ENCODE measurements at regions not wholly inside any gene's neighbourhood (a gene's known extent, or its start where the extent isn't known, plus 50 kb on each side); places are given as distances from the start of the nearest gene placed in this dataset.

DNA sequence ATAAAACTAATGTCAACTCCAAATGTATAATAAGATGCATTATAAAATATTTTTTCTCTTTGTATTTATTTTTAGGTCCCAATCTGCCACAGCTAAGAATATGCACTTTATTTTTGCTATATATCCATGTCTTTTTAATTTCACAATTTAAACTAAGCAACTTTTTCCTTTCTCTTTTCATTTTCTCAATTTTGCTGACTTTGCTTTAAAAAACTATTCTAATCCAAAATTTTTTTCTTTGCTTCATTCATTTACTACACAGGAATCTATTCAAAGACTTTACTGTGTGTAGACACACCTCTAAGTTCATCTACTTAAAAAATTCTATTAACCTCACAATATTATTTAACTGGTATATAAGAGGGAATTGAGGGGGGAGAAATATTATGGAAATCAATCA, 201.9 kb downstream of the ADGRA3 start:
- DNase-seq: no peak
- Histone ChIP-seq H3K4me3 (ENCODE audit: low read depth, low read length) (no peak overlapping the region), H3K27me3 (ENCODE audit: insufficient read depth, low read depth, severe bottlenecking) (peaks cover 2% of the 10 kb centered on the region), H3K36me3 (no peaks in the 10 kb centered on the region), H3K9me3 (ENCODE audit: severe bottlenecking) (peaks cover 3% of the 10 kb centered on the region), H3K27ac (no peak overlapping the region)
- TF ChIP-seq, protein P1, sequence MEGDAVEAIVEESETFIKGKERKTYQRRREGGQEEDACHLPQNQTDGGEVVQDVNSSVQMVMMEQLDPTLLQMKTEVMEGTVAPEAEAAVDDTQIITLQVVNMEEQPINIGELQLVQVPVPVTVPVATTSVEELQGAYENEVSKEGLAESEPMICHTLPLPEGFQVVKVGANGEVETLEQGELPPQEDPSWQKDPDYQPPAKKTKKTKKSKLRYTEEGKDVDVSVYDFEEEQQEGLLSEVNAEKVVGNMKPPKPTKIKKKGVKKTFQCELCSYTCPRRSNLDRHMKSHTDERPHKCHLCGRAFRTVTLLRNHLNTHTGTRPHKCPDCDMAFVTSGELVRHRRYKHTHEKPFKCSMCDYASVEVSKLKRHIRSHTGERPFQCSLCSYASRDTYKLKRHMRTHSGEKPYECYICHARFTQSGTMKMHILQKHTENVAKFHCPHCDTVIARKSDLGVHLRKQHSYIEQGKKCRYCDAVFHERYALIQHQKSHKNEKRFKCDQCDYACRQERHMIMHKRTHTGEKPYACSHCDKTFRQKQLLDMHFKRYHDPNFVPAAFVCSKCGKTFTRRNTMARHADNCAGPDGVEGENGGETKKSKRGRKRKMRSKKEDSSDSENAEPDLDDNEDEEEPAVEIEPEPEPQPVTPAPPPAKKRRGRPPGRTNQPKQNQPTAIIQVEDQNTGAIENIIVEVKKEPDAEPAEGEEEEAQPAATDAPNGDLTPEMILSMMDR (IDR thresholded peaks at IDR 0.05; ENCODE audit: low read depth, low read length): no peak

DNA sequence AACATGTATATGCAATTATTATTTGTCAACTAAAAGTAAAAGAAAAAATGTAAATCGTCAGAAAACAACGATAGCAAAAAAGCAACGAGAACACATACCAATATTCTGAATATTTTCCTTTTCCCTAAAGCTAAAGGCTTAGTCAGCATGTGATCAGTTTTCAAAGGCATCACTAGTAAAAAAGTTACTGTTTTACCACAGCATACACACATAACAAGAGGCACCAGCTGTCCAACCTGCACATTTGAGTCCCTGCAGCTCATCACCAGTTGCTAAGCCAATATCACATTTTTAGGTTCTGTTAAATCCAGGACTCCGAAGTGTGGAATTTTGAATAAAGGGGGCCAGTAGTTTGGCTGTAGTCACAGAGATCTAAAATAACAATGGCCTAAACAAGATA, 203.8 kb downstream of the ADGRA3 start:
- Histone ChIP-seq H3K4me3 (ENCODE audit: low read depth, low read length) (no peak overlapping the region), H3K36me3 (no peaks in the 10 kb centered on the region), H3K27me3 (ENCODE audit: insufficient read depth, low read depth, severe bottlenecking) (peaks cover 2% of the 10 kb centered on the region), H3K9me3 (ENCODE audit: severe bottlenecking) (peaks cover 7% of the 10 kb centered on the region), H3K27ac (no peak overlapping the region)
- TF ChIP-seq, protein P1 (IDR thresholded peaks at IDR 0.05; ENCODE audit: low read depth, low read length): no peak
- no peak for DNase-seq

DNA sequence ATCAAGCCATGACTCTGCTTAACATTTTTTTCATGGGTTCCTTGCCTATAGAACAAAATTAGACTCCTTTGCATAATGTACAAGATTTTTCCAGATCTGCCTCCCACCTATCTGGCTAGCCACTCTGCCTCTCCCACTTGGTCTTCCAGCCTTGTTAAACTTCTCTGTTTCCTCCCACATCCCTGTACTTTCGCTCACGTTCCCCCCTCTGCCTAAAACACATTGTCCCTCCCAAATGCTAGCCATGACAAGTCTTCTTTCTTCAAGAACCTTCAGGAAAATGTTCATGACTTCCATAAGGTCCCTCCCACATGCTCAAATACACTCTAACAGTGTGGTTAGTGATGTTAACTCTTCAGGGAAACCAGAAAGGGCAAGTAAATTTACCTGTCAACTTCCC, 214.6 kb downstream of the ADGRA3 start:
- TF ChIP-seq, protein P1 (IDR thresholded peaks at IDR 0.05; ENCODE audit: low read depth, low read length): no peak
- no peaks in the 10 kb centered on the region for H3K36me3 ChIP-seq
- no peak overlapping the region for H3K27ac ChIP-seq
- no peak for DNase-seq
- no peak overlapping the region for H3K4me3 ChIP-seq (ENCODE audit: low read depth, low read length)
- no peaks in the 10 kb centered on the region for H3K27me3 ChIP-seq (ENCODE audit: insufficient read depth, low read depth, severe bottlenecking)
- peaks cover 13% of the 10 kb centered on the region for H3K9me3 ChIP-seq (ENCODE audit: severe bottlenecking)

DNA sequence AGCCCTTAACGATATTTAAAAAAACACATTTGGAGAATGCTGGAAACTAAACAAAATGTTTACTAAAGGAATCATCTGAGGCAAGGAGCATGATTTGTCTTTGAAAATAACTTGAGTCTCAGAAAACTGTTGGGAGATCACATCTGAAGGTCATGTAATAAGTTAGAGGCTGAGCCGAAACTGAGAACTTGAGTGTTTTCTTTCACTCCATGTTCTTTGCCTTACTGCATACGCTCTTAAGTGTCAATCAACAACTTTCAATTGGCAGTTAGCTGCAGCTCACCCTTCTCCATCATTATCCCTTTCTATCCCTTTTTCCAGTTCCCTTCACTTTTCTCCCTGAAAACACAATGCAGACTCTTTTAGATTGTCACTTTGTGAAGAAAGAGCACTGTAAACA, 216.2 kb downstream of the ADGRA3 start:
- H3K27me3 ChIP-seq (ENCODE audit: insufficient read depth, low read depth, severe bottlenecking): no peaks in the 10 kb centered on the region
- TF ChIP-seq, protein P1 (IDR thresholded peaks at IDR 0.05; ENCODE audit: low read depth, low read length): no peak
- no peaks in the 10 kb centered on the region for H3K36me3 ChIP-seq
- H3K9me3 ChIP-seq (ENCODE audit: severe bottlenecking): peaks cover 13% of the 10 kb centered on the region
- no peak overlapping the region for H3K4me3 ChIP-seq (ENCODE audit: low read depth, low read length)
- DNase-seq: no peak
- no peak overlapping the region for H3K27ac ChIP-seq

DNA sequence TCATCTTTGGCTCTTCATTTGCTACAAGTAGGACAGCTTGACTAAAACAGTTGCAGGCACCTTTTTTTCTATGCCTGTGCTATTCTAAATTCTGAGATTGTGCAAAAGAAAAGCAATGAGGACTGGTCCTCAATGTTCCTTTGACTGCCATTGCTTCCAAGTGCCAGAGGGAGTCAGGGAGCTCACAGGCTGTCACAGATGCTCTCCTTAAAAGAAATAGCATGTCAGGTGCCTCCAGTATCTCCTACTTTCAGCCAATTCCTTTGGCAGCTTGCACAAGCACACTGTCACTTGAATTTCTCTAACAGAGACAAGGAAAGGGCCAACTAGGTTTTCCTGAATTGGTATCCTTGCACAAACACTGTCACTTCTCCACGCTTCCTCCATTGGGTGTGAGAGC, 228.2 kb downstream of the ADGRA3 start:
- H3K27me3 ChIP-seq (ENCODE audit: insufficient read depth, low read depth, severe bottlenecking): no peaks in the 10 kb centered on the region
- H3K27ac ChIP-seq: no peak overlapping the region
- no peak overlapping the region for H3K4me3 ChIP-seq (ENCODE audit: low read depth, low read length)
- no peak for DNase-seq
- TF ChIP-seq, protein P1 (IDR thresholded peaks at IDR 0.05; ENCODE audit: low read depth, low read length): no peak
- no peaks in the 10 kb centered on the region for H3K36me3 ChIP-seq
- H3K9me3 ChIP-seq (ENCODE audit: severe bottlenecking): peaks cover 8% of the 10 kb centered on the region

DNA sequence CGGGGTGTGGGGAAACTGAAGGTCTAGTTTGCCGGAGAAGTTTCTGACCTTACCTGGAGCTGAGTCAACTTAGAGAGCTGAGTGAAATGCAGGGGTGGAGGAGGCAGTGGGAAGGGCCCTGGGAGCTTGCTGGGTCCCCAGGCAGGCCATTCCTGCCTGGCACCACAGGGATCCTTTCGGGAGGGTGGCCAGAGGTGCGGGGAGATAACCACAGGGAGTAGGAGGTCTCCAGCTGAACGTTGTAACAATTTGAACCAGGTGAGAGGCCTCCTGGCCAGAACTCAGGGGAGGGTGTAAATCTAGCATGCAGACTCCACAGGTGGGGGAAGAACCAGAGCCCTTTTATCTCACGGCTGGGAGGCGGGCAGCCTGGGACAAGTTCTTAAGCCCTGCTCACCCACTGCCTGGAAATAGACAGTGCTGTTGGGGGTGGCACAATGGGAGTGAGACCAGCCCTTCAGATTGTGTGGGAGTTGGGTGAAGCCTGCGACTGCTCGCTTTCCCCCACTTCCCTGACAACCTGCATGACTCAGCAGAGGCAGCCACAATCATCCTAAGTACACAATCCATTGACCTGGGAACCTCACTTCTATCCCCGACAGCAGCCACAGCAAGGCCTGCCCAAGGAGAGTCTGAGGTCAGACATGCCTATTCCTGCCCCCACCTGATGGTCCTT, 247.4 kb downstream of the ADGRA3 start:
- no peak for DNase-seq
- H3K9me3 ChIP-seq (ENCODE audit: severe bottlenecking): no peaks in the 10 kb centered on the region

More for the DNA sequence above, 247.4 kb downstream of the ADGRA3 start:
- Histone ChIP-seq H3K36me3 (no peaks in the 10 kb centered on the region), H3K27me3 (ENCODE audit: insufficient read depth, low read depth, severe bottlenecking) (no peaks in the 10 kb centered on the region), H3K27ac (no peak overlapping the region), H3K4me3 (ENCODE audit: low read depth, low read length) (no peak overlapping the region)
- TF ChIP-seq, protein P1 (IDR thresholded peaks at IDR 0.05; ENCODE audit: low read depth, low read length): no peak
